Activated B cell treated with CpG ODN at 0.5 μM for 24 hours (primary cell): ENCODE measurements at regions not wholly inside any gene's neighbourhood (a gene's known extent, or its start where the extent isn't known, plus 50 kb on each side); places are given as distances from the start of the nearest gene placed in this dataset.

Experiments used
- ATAC-seq: fragments of 200-7000 bp; cut with Tn5 transposase; one replicate; pipeline ENCODE4 v1.10.0; 2021; ENCODE audit warnings: low read depth, mild to moderate bottlenecking, moderate library complexity
- CTCF ChIA-PET: fragments of 350-600 bp; sonication (Branson Sonifier 250); formaldehyde crosslinking; loops from one replicate; lab custom pipeline; 2021; ENCODE audit warnings: antibody characterized with exemption; lab: Charles Lee
- POLR2A ChIA-PET: fragments of 350-600 bp; sonication (Branson Sonifier 250); formaldehyde crosslinking; loops from one replicate; lab custom pipeline; 2021; ENCODE audit warnings: antibody characterized with exemption; lab: Charles Lee
- DNase-seq: peaks from one replicate; pipeline ENCODE4 v3.0.0; 2022
- H3K27ac Mint-ChIP-seq: one replicate; pipeline ENCODE4 v1.8.0; 2020; ENCODE audit warnings: mixed read lengths
- H3K27me3 Mint-ChIP-seq: one replicate; pipeline ENCODE4 v1.8.0; 2021; ENCODE audit warnings: mixed read lengths
- H3K36me3 Mint-ChIP-seq: one replicate; pipeline ENCODE4 v1.8.0; 2021; ENCODE audit warnings: low read depth, mixed read lengths
- H3K4me1 Mint-ChIP-seq: one replicate; pipeline ENCODE4 v1.8.0; 2021; ENCODE audit warnings: mixed read lengths
- H3K4me3 Mint-ChIP-seq: one replicate; pipeline ENCODE4 v1.8.0; 2020; ENCODE audit warnings: mild to moderate bottlenecking, mixed read lengths
- H3K9me3 Mint-ChIP-seq: one replicate; pipeline ENCODE4 v1.8.0; 2020; ENCODE audit warnings: mixed read lengths
- CTCF ChIP-seq: fragments of 200-600 bp; IDR thresholded peaks from one replicate; pipeline ENCODE4 v1.8.0; 2022; ENCODE audit warnings: antibody characterized with exemption, mild to moderate bottlenecking
- intact Hi-C: fragments of 100-400 bp; cut with micrococcal nuclease; formaldehyde crosslinking; loops from one replicate; pipeline ENCODE4 v1.15.1; 2024

- no peak for TF ChIP-seq CTCF
- Mint-ChIP-seq H3K4me1 (no peaks in the 10 kb centered on the region), H3K36me3 (no peaks in the 10 kb centered on the region), H3K4me3 (no peak overlapping the region), H3K27me3 (no peaks in the 10 kb centered on the region), H3K9me3 (no peaks in the 10 kb centered on the region), H3K27ac (no peak overlapping the region)
- no peak for ATAC-seq
- CTCF ChIA-PET: no interaction called here
- POLR2A ChIA-PET: no interaction called here
- intact Hi-C loops: no loop called here
- DNase-seq: no peak
Measured at GRCh38 chr3:159080256-159080655, 278.4 kb downstream of the MFSD1 start.

- DNase-seq (no peak), ATAC-seq (no peak)
- Mint-ChIP-seq H3K27me3 (no peaks in the 10 kb centered on the region), H3K27ac (no peak overlapping the region), H3K4me1 (no peaks in the 10 kb centered on the region), H3K4me3 (no peak overlapping the region), H3K36me3 (no peaks in the 10 kb centered on the region), H3K9me3 (no peaks in the 10 kb centered on the region)
- intact Hi-C loops: no loop called here
- TF ChIP-seq CTCF: no peak
- ChIA-PET CTCF (no interaction called here), POLR2A (no interaction called here)
Measured at GRCh38 chr3:159080821-159081220, 279.0 kb downstream of the MFSD1 start.

- Mint-ChIP-seq H3K27me3 (no peaks in the 10 kb centered on the region), H3K36me3 (no peaks in the 10 kb centered on the region), H3K9me3 (no peaks in the 10 kb centered on the region), H3K27ac (no peak overlapping the region), H3K4me1 (no peaks in the 10 kb centered on the region), H3K4me3 (no peak overlapping the region)
- no peak for DNase-seq
- no peak for TF ChIP-seq CTCF
- ChIA-PET CTCF (no interaction called here), POLR2A (no interaction called here)
- intact Hi-C loops: no loop called here
- no peak for ATAC-seq
Measured at GRCh38 chr3:159082519-159082918, 280.7 kb downstream of the MFSD1 start.

- H3K36me3 Mint-ChIP-seq: no peaks in the 10 kb centered on the region
- intact Hi-C loops: no loop called here
- no peaks in the 10 kb centered on the region for H3K4me1 Mint-ChIP-seq
- H3K4me3 Mint-ChIP-seq: no peak overlapping the region
- ATAC-seq (no peak), DNase-seq (no peak)
- ChIA-PET POLR2A (no interaction called here), CTCF (no interaction called here)
- TF ChIP-seq CTCF: no peak
- peaks cover 2% of the 10 kb centered on the region for H3K27me3 Mint-ChIP-seq
- no peak overlapping the region for H3K27ac Mint-ChIP-seq
- H3K9me3 Mint-ChIP-seq: peaks cover 3% of the 10 kb centered on the region
Measured at GRCh38 chr3:159091936-159092335, 290.1 kb downstream of the MFSD1 start.

- no peaks in the 10 kb centered on the region for H3K27me3 Mint-ChIP-seq
- ATAC-seq (no peak), DNase-seq (no peak)
- ChIA-PET CTCF (no interaction called here), POLR2A (no interaction called here)
- no peak for TF ChIP-seq CTCF
- H3K9me3 Mint-ChIP-seq: no peaks in the 10 kb centered on the region
- intact Hi-C loops: no loop called here
- no peaks in the 10 kb centered on the region for H3K36me3 Mint-ChIP-seq
- H3K4me1 Mint-ChIP-seq: no peaks in the 10 kb centered on the region
- no peak overlapping the region for H3K27ac Mint-ChIP-seq
- no peak overlapping the region for H3K4me3 Mint-ChIP-seq
Measured at GRCh38 chr3:159102001-159102400, 300.1 kb downstream of the MFSD1 start.
